H1 (cell line): ENCODE measurements at regions not wholly inside any gene's neighbourhood (a gene's known extent, or its start where the extent isn't known, plus 50 kb on each side); places are given as distances from the start of the nearest gene placed in this dataset.

ENCODE experiments used
- ASH2L ChIP-seq: fragments of 200-600, 300-600 bp; sonication (generic); IDR thresholded peaks from one replicate; pipeline ENCODE4 v1.7.1; 2017; ENCODE audit warnings: low read length
- CTCF ChIP-seq, 3 experiments: IDR thresholded peaks; 1 replicate in 2 of 3; 2 replicates in 1 of 3; pipeline versions ENCODE4 v1.5.1 to v1.6.1; 2011; ENCODE audit warnings: low read length in 3 of 3, mild to moderate bottlenecking in 3 of 3, inconsistent platforms in 2 of 3, low read depth in 1 of 3, moderate library complexity in 1 of 3; ENCODE audit not compliant: insufficient read depth in 1 of 3; ENCODE audit errors: control extremely low read depth in 1 of 3
- EZH2 ChIP-seq: fragments of 200-600 bp; sonication (generic); IDR thresholded peaks from 2 replicates; pipeline ENCODE4 v1.7.1; 2012; ENCODE audit warnings: low read depth, mild to moderate bottlenecking, moderate library complexity, low read length, inconsistent platforms; ENCODE audit not compliant: severe bottlenecking
- PHF8 ChIP-seq: fragments of 200-600 bp; sonication (generic); conservative IDR thresholded peaks from 2 replicates; pipeline ENCODE4 v1.7.1; 2012; ENCODE audit warnings: low read depth, mild to moderate bottlenecking, inconsistent platforms, low read length, moderate library complexity
- POLR2A ChIP-seq, 2 experiments: IDR thresholded peaks; 1 replicate in 1 of 2; 2 replicates in 1 of 2; pipeline ENCODE4 v1.6.1; 2011; ENCODE audit warnings: low read depth in 2 of 2, low read length in 2 of 2, mild to moderate bottlenecking in 2 of 2; ENCODE audit errors: control extremely low read depth in 1 of 2
- RAD21 ChIP-seq, 2 experiments: IDR thresholded peaks in 1 of 2; conservative IDR thresholded peaks in 1 of 2; 2 replicates each; pipeline ENCODE4 v1.6.1; 2011; ENCODE audit warnings: low read depth in 2 of 2, low read length in 2 of 2, improper control_type of control experiment in 1 of 2, inconsistent platforms in 1 of 2, mild to moderate bottlenecking in 1 of 2, moderate library complexity in 1 of 2
- SIN3A ChIP-seq, 2 experiments: IDR thresholded peaks in 1 of 2; conservative IDR thresholded peaks in 1 of 2; 2 replicates each; pipeline ENCODE4 v1.6.1; 2011 to 2012; ENCODE audit warnings: low read length in 2 of 2, improper control_type of control experiment in 1 of 2, low read depth in 1 of 2, mild to moderate bottlenecking in 1 of 2
- SUZ12 ChIP-seq: fragments of 200-600 bp; sonication (generic); IDR thresholded peaks from 2 replicates; pipeline ENCODE4 v1.6.1; 2012; ENCODE audit warnings: mild to moderate bottlenecking, inconsistent platforms, low read length, moderate library complexity, mixed read lengths

GRCh38 chr15:55084216-55084615 is 112.5 kb downstream of the RSL24D1 start:
- no peak for TF ChIP-seq CTCF (IDR thresholded peaks at IDR 0.05; ENCODE audit: control extremely low read depth in 1 of 3, insufficient read depth in 1 of 3, low read depth in 1 of 3, low read length in 3 of 3)
- TF ChIP-seq PHF8: no peak
- no peak for TF ChIP-seq RAD21 (IDR thresholded peaks at IDR 0.05 in 1 of 2, conservative IDR thresholded peaks at IDR 0.05 in 1 of 2; ENCODE audit: low read depth in 2 of 2, low read length in 2 of 2)
- no peak for TF ChIP-seq POLR2A (IDR thresholded peaks at IDR 0.05; ENCODE audit: control extremely low read depth in 1 of 2, low read depth in 2 of 2, low read length in 2 of 2)
- no peak for TF ChIP-seq SUZ12
- TF ChIP-seq EZH2: no peak
- TF ChIP-seq SIN3A (conservative IDR thresholded peaks at IDR 0.05 in 1 of 2, IDR thresholded peaks at IDR 0.05 in 1 of 2; ENCODE audit: low read depth in 1 of 2, low read length in 2 of 2): no peak
- no peak for TF ChIP-seq ASH2L
